Erythroblast (primary cell): ENCODE measurements at regions not wholly inside any gene's neighbourhood (a gene's known extent, or its start where the extent isn't known, plus 50 kb on each side); places are given as distances from the start of the nearest gene placed in this dataset.

Experiments
- GATA1 ChIP-seq: IDR thresholded peaks from 2 replicates; pipeline ENCODE4 v1.6.1; 2011; ENCODE audit warnings: low read depth, mild to moderate bottlenecking, control low read depth, low read length, moderate library complexity
- POLR2A ChIP-seq: IDR thresholded peaks from 2 replicates; pipeline ENCODE4 v1.6.1; 2011; ENCODE audit warnings: mild to moderate bottlenecking, low read length

GRCh38 chr6:56388415-56388755 lies 141.0 kb upstream of the COL21A1 start:
- TF ChIP-seq POLR2A = no peak
- TF ChIP-seq GATA1 = no peak
